ENCODE measurements at regions not wholly inside any gene's neighbourhood (a gene's known extent, or its start where the extent isn't known, plus 50 kb on each side); places are given as distances from the start of the nearest gene placed in this dataset.
"Not testable (repeated sequence)": the region's sequence is repeated elsewhere in the genome, so short reads cannot be mapped to it uniquely, and the experiment has no call there.

- DNase-seq = no peak
- no peaks in the 10 kb centered on the region for H3K27me3 ChIP-seq (replicated peaks in 2 of 5; ENCODE audit: control insufficient read depth in 4 of 5, insufficient read depth in 5 of 5, low read length in 4 of 5)
- H3K4me1 ChIP-seq (ENCODE audit: control extremely low read depth in 1 of 4, control insufficient read depth in 4 of 4, insufficient read depth in 4 of 4, low read length in 3 of 4) = no peaks in the 10 kb centered on the region
- no peak overlapping the region for H3K27ac ChIP-seq (ENCODE audit: insufficient read depth in 1 of 2, low read depth in 1 of 2, low read length in 2 of 2, poor library complexity in 1 of 2, severe bottlenecking in 2 of 2)
- CTCF ChIA-PET = no interaction called here
- POLR2A ChIA-PET = no interaction called here
- H3K9me3 ChIP-seq (ENCODE audit: control extremely low read depth in 1 of 5, control insufficient read depth in 4 of 5, insufficient read depth in 2 of 5, low read depth in 1 of 5, low read length in 4 of 5) = no peaks in the 10 kb centered on the region
- H3K4me3 ChIP-seq (ENCODE audit: control insufficient read depth in 1 of 7, extremely low read depth in 1 of 7, insufficient read depth in 4 of 7, low read depth in 2 of 7, low read length in 6 of 7) = no peak overlapping the region
- H3K36me3 ChIP-seq (ENCODE audit: control insufficient read depth in 4 of 4, insufficient read depth in 4 of 4, low read length in 3 of 4) = no peaks in the 10 kb centered on the region
- WGBS (ENCODE audit: insufficient coverage) = 95% methylated on average over 5 of the region's 6 CpGs
Observed at GRCh38 chr16:27600381-27600780, 50.4 kb downstream of the KATNIP start.

- Histone ChIP-seq H3K27ac (ENCODE audit: insufficient read depth in 1 of 2, low read depth in 1 of 2, low read length in 2 of 2, poor library complexity in 1 of 2, severe bottlenecking in 2 of 2) (no peak overlapping the region), H3K9me3 (ENCODE audit: control extremely low read depth in 1 of 5, control insufficient read depth in 4 of 5, insufficient read depth in 2 of 5, low read depth in 1 of 5, low read length in 4 of 5) (no peaks in the 10 kb centered on the region), H3K4me3 (ENCODE audit: control insufficient read depth in 1 of 7, extremely low read depth in 1 of 7, insufficient read depth in 4 of 7, low read depth in 2 of 7, low read length in 6 of 7) (no peak overlapping the region), H3K36me3 (ENCODE audit: control insufficient read depth in 4 of 4, insufficient read depth in 4 of 4, low read length in 3 of 4) (no peaks in the 10 kb centered on the region), H3K4me1 (ENCODE audit: control extremely low read depth in 1 of 4, control insufficient read depth in 4 of 4, insufficient read depth in 4 of 4, low read length in 3 of 4) (no peaks in the 10 kb centered on the region), H3K27me3 (replicated peaks in 2 of 5; ENCODE audit: control insufficient read depth in 4 of 5, insufficient read depth in 5 of 5, low read length in 4 of 5) (no peaks in the 10 kb centered on the region)
- no peak for DNase-seq
- ChIA-PET POLR2A (no interaction called here), CTCF (no interaction called here)
- 82% methylated on average over 3 of the region's 4 CpGs for WGBS (ENCODE audit: insufficient coverage)
Observed at GRCh38 chr16:27602103-27602502, 52.2 kb downstream of the KATNIP start.

GRCh38 chr16:27605500-27606106 lies 55.7 kb downstream of the KATNIP start:
- 91% methylated on average over 8 of the region's 12 CpGs for WGBS (ENCODE audit: insufficient coverage)
- H3K4me3 ChIP-seq (ENCODE audit: control insufficient read depth in 1 of 7, extremely low read depth in 1 of 7, insufficient read depth in 4 of 7, low read depth in 2 of 7, low read length in 6 of 7); H3K27ac ChIP-seq (ENCODE audit: insufficient read depth in 1 of 2, low read depth in 1 of 2, low read length in 2 of 2, poor library complexity in 1 of 2, severe bottlenecking in 2 of 2); POLR2A ChIA-PET; H3K27me3 ChIP-seq (replicated peaks in 2 of 5; ENCODE audit: control insufficient read depth in 4 of 5, insufficient read depth in 5 of 5, low read length in 4 of 5); H3K36me3 ChIP-seq (ENCODE audit: control insufficient read depth in 4 of 4, insufficient read depth in 4 of 4, low read length in 3 of 4); H3K9me3 ChIP-seq (ENCODE audit: control extremely low read depth in 1 of 5, control insufficient read depth in 4 of 5, insufficient read depth in 2 of 5, low read depth in 1 of 5, low read length in 4 of 5); H3K4me1 ChIP-seq (ENCODE audit: control extremely low read depth in 1 of 4, control insufficient read depth in 4 of 4, insufficient read depth in 4 of 4, low read length in 3 of 4): not testable (repeated sequence)
- peak; percentile 29 to 60 (median 50) for DNase-seq
- CTCF ChIA-PET = interaction anchor here (1.0 to 1.6 kb wide), 2 partner anchors 36 to 40 kb away, joined by 3 read pairs; no protein-coding TSS in a partner anchor

GRCh38 chr16:27611340-27611739 lies 61.4 kb downstream of the KATNIP start:
- ChIA-PET CTCF (interaction anchor here (1.7 kb wide), 1 partner anchor 9 kb away, joined by 4 read pairs; no protein-coding TSS in a partner anchor), POLR2A (no interaction called here)
- Histone ChIP-seq H3K9me3 (ENCODE audit: control extremely low read depth in 1 of 5, control insufficient read depth in 4 of 5, insufficient read depth in 2 of 5, low read depth in 1 of 5, low read length in 4 of 5) (no peaks in the 10 kb centered on the region), H3K36me3 (ENCODE audit: control insufficient read depth in 4 of 4, insufficient read depth in 4 of 4, low read length in 3 of 4) (no peaks in the 10 kb centered on the region), H3K4me1 (ENCODE audit: control extremely low read depth in 1 of 4, control insufficient read depth in 4 of 4, insufficient read depth in 4 of 4, low read length in 3 of 4) (no peaks in the 10 kb centered on the region), H3K27me3 (replicated peaks in 2 of 5; ENCODE audit: control insufficient read depth in 4 of 5, insufficient read depth in 5 of 5, low read length in 4 of 5) (no peaks in the 10 kb centered on the region), H3K27ac (ENCODE audit: insufficient read depth in 1 of 2, low read depth in 1 of 2, low read length in 2 of 2, poor library complexity in 1 of 2, severe bottlenecking in 2 of 2) (no peak overlapping the region), H3K4me3 (ENCODE audit: control insufficient read depth in 1 of 7, extremely low read depth in 1 of 7, insufficient read depth in 4 of 7, low read depth in 2 of 7, low read length in 6 of 7) (no peak overlapping the region)
- 94% methylated on average over 4 of the region's 5 CpGs for WGBS (ENCODE audit: insufficient coverage)
- no peak for DNase-seq

- Histone ChIP-seq H3K4me1 (ENCODE audit: control extremely low read depth in 1 of 4, control insufficient read depth in 4 of 4, insufficient read depth in 4 of 4, low read length in 3 of 4) (no peaks in the 10 kb centered on the region), H3K9me3 (ENCODE audit: control extremely low read depth in 1 of 5, control insufficient read depth in 4 of 5, insufficient read depth in 2 of 5, low read depth in 1 of 5, low read length in 4 of 5) (no peaks in the 10 kb centered on the region), H3K27me3 (replicated peaks in 2 of 5; ENCODE audit: control insufficient read depth in 4 of 5, insufficient read depth in 5 of 5, low read length in 4 of 5) (no peaks in the 10 kb centered on the region), H3K27ac (ENCODE audit: insufficient read depth in 1 of 2, low read depth in 1 of 2, low read length in 2 of 2, poor library complexity in 1 of 2, severe bottlenecking in 2 of 2) (no peak overlapping the region), H3K4me3 (ENCODE audit: control insufficient read depth in 1 of 7, extremely low read depth in 1 of 7, insufficient read depth in 4 of 7, low read depth in 2 of 7, low read length in 6 of 7) (no peak overlapping the region), H3K36me3 (ENCODE audit: control insufficient read depth in 4 of 4, insufficient read depth in 4 of 4, low read length in 3 of 4) (peaks cover 0 to 2% (median 0%) of the 10 kb centered on the region in 4 experiments)
- CTCF ChIA-PET = no interaction called here
- POLR2A ChIA-PET = no interaction called here
- WGBS (ENCODE audit: insufficient coverage) = 93% methylated on average over 7 of the region's 8 CpGs
- DNase-seq = no peak
Observed at GRCh38 chr16:27613238-27613791, 63.4 kb downstream of the KATNIP start.

- CTCF ChIA-PET = no interaction called here
- H3K27me3 ChIP-seq (replicated peaks in 2 of 5; ENCODE audit: control insufficient read depth in 4 of 5, insufficient read depth in 5 of 5, low read length in 4 of 5) = no peaks in the 10 kb centered on the region
- H3K4me1 ChIP-seq (ENCODE audit: control extremely low read depth in 1 of 4, control insufficient read depth in 4 of 4, insufficient read depth in 4 of 4, low read length in 3 of 4) = no peaks in the 10 kb centered on the region
- POLR2A ChIA-PET = no interaction called here
- H3K4me3 ChIP-seq (ENCODE audit: control insufficient read depth in 1 of 7, extremely low read depth in 1 of 7, insufficient read depth in 4 of 7, low read depth in 2 of 7, low read length in 6 of 7) = no peak overlapping the region
- H3K36me3 ChIP-seq (ENCODE audit: control insufficient read depth in 4 of 4, insufficient read depth in 4 of 4, low read length in 3 of 4) = peaks cover 3 to 10% (median 7%) of the 10 kb centered on the region in 4 experiments
- 100% methylated on average over 3 of the region's 4 CpGs for WGBS (ENCODE audit: insufficient coverage)
- DNase-seq = no peak
- H3K27ac ChIP-seq (ENCODE audit: insufficient read depth in 1 of 2, low read depth in 1 of 2, low read length in 2 of 2, poor library complexity in 1 of 2, severe bottlenecking in 2 of 2) = no peak overlapping the region
- peaks cover 0 to 3% (median 0%) of the 10 kb centered on the region in 5 experiments for H3K9me3 ChIP-seq (ENCODE audit: control extremely low read depth in 1 of 5, control insufficient read depth in 4 of 5, insufficient read depth in 2 of 5, low read depth in 1 of 5, low read length in 4 of 5)
Observed at GRCh38 chr16:27617665-27618064, 67.7 kb downstream of the KATNIP start.

- 99% methylated on average over 14 of the region's 15 CpGs for WGBS (ENCODE audit: insufficient coverage)
- H3K27me3 ChIP-seq (replicated peaks in 2 of 5; ENCODE audit: control insufficient read depth in 4 of 5, insufficient read depth in 5 of 5, low read length in 4 of 5) = no peaks in the 10 kb centered on the region
- no peak for DNase-seq
- peaks cover 3 to 10% (median 7%) of the 10 kb centered on the region in 4 experiments for H3K36me3 ChIP-seq (ENCODE audit: control insufficient read depth in 4 of 4, insufficient read depth in 4 of 4, low read length in 3 of 4)
- H3K4me3 ChIP-seq (ENCODE audit: control insufficient read depth in 1 of 7, extremely low read depth in 1 of 7, insufficient read depth in 4 of 7, low read depth in 2 of 7, low read length in 6 of 7) = no peak overlapping the region
- CTCF ChIA-PET = no interaction called here
- peaks cover 0 to 3% (median 0%) of the 10 kb centered on the region in 5 experiments for H3K9me3 ChIP-seq (ENCODE audit: control extremely low read depth in 1 of 5, control insufficient read depth in 4 of 5, insufficient read depth in 2 of 5, low read depth in 1 of 5, low read length in 4 of 5)
- no peaks in the 10 kb centered on the region for H3K4me1 ChIP-seq (ENCODE audit: control extremely low read depth in 1 of 4, control insufficient read depth in 4 of 4, insufficient read depth in 4 of 4, low read length in 3 of 4)
- no peak overlapping the region for H3K27ac ChIP-seq (ENCODE audit: insufficient read depth in 1 of 2, low read depth in 1 of 2, low read length in 2 of 2, poor library complexity in 1 of 2, severe bottlenecking in 2 of 2)
- POLR2A ChIA-PET = no interaction called here
Observed at GRCh38 chr16:27618165-27618564, 68.2 kb downstream of the KATNIP start.
